Stimulated activated CD4-positive, alpha-beta T cell treated with anti-CD3 and anti-CD28 coated beads, Interleukin-1b, Interleukin-23, amount 100 ng/mL, for 24 hours (primary cell): ENCODE measurements at regions not wholly inside any gene's neighbourhood (a gene's known extent, or its start where the extent isn't known, plus 50 kb on each side); places are given as distances from the start of the nearest gene placed in this dataset.

Experiments used
- DNase-seq, 4 experiments: peaks; one replicate each; pipeline ENCODE4 v3.0.0-alpha.2; 2020; ENCODE audit warnings: low read depth in 4 of 4, low spot score in 1 of 4

DNA sequence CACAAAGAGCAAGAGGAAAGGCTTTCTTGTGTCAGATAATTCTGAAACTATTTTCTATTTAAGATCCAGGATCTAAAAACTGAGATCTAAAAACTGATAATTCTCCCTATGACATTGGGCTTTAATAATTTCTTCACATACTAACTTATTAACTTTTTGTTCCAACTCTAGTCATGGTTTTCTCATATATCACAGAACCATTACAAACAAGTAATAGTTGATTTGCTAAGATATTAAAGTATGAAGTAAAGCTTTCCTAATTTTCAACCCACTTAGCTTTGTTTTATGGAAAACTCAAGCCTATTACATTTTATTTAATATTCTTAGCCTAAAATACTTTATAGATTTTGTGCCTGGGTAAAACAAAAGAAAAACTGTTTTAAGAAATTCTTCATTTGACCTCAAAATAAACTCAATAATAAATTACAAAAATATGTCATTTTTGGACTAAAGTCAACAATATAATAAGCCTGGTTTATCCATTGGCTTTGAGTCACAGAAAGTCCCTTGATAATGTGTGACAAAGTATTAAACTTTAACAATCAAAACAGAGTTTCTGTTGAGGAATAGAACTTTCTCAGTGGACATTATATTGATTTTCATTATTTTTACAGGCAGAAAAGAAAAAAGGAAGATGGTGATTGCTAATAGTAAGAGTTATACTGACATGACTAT lies 1142.9 kb upstream of the SORCS1 start:
- DNase-seq = no peak

DNA sequence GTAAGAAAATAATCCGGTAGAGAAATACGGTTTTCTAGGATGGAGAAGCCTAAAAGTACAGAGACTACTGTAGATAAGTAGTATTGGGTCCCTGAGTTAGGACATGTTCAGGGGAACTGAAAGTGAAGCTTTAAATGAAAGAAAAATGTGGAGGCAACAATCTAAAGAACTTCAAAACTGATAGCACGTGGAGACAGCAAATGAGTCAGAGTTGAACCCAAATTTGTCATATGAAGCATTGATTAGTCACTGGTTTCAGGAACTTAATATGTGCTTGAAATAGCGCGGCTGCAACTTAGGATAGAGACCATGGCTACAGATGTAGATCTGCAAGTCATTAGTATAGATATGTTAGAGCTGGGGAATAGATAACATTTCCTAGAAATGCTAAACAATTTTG lies 1138.6 kb upstream of the SORCS1 start:
- DNase-seq = no peak

DNA sequence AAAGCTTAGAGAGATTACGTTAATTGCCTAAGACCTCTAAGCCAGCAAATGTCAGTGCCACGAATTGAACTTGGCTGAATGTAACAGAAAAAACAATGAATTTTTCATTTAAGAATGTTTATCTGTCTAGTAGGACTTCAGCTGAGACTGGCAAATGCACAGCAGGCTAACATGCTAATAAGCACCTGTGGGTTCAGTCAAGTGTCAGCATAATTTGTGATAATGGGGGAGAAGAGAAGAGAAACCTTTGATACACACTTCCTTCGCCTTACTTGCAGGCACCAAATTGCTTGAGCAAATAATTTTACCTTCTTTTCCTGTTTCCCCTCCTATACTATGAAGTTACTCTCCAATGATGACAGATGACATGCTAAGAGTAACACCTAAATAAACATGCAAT lies 1136.5 kb upstream of the SORCS1 start:
- DNase-seq = no peak

DNA sequence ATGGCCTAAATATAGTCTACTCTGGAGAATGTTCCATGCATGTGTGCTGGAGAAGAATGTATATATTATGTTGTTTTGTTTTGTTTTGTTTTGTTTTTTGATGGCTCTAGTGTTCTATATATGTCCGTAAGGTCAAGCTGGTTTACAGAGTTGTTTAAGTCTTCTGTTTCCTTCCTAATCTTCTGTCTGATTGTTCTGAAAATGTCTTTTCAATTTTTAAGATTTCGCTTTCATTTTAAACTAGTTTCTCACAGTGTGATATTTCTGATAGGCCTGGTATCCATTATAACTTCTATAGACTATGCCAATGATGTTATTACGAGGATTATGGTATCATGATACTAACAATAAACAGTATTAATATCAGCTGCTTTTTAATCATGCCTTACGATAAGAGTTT lies 1126.3 kb upstream of the SORCS1 start:
- DNase-seq = no peak

DNA sequence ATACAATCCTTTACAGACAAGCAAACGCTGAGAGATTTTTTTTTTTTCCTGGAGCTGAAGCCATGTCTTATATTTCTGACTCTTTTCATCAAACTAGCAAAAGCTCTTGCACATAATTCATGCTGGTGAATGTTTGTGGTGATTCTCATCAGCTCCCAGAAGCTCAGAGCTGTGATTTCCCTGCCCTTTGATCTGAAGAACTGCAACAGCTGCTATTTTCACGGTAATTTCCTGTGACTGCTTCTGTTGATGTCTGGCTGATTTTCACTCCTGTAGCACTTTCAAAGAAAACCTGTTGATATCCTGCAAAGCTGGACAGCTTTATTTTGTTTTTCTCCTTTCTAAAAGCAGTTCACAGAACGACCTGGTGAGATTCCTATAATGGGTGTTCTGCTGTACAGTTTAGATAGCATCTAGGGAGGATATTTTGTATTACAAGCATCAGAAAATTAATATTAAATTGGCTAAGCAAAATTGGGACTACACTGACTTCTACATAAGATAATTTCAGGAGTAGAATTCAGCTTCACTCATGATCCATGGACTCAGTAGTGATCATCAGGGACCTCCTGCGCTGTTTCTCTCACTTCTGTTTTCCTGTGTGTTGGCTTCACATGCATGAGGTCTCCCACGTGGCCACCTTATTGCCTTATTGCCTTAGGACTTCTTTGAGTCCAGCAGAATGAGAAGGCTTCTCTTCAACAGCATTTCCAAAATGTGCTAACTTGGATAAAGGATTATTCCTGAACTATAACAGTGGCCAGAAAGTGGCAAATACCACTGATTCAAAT lies 1111.6 kb upstream of the SORCS1 start:
- DNase-seq = no peak

DNA sequence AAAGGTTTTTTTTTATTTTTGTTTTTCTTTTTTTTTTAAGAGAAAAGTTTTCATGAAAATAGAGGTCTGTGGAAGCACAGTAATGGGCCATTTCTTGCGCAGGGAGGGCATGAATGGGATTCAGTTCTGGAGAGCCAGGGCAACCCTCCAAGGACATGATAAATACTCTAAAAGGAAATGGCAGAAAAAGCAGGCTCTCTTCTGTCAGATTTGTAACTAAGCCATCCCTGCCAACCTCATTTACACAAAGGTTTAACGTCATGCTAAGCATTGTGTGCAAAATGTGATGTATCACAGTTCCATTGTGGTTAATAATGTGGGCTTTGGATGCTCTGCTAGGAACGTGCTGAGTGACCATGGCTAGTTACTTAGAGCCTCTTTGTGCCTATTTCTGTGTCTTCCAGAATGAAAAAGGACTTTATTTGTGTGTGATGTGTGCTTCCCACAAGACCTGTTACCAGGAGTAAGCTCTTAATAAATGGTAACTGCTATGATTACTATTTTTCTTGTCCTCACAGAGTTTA lies 1095.9 kb upstream of the SORCS1 start:
- no peak for DNase-seq

DNA sequence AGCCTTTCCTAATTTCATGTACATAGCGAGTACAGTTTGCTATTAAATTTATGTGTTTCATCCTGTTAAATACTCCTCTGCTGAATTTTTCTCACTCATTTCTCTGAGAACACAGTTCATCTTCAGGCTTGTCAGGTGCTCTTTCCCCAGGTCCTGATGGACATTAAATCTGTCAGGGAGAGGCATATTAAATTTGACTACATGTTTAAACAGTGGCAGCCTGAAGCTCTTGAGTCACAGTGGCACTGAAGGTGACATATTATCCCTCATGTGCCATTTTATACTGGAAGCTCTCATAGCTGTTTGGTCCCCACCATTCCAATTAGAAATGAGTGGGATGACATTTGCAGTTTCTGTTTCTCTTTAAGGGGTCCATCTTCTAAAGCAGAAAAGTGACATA lies 1089.6 kb upstream of the SORCS1 start:
- DNase-seq = no peak

DNA sequence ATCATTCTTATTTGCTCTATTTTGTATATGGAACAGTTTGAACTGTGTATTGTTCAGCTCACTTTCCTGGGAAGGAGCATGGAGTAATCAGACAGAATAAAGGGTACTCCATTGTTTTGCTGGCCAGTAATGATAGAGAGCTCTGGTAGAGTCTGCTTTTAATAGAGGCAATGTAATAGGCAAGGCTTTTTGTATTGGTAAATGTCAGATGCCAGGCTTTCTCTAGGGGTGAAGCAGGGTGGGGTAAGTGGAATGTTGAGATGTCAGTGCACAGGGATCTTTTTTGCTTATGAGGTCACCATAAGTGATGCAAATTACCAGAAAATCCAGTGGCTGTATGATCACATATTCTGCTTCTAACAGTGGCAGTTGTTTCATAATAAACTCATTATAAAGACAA lies 1088.3 kb upstream of the SORCS1 start:
- DNase-seq = no peak

DNA sequence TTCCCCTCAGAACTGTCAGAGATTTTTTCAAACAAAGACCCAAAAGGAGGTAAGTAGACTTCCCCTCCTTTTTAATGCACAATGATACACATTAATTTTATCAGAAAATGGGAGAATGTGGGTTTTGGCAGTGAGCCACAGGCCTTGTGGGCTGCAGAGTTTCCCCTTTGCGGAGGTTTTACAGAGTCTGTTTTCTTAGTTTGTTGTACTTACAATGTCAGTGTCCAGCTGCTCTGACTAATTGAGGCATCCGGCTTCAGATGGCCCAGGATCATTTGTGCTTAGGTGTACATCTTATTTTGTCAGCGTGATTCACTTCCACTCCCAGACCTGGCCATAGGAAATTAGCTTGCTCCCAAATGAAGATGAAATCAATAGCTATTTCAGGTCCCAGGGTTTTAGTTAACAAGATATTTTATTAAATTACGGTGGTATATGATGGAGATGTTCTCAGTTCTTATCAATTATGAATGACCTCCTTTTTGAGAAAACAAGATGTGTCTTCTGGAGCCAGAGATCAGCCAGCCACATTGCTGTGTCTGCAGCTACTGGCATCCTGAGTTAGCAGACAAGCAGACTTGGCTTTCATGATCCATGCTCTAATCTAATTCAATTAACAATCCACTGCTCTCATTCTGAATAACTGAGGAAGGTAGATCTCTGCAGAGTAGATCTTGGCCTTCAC lies 1086.6 kb upstream of the SORCS1 start:
- no peak for DNase-seq

DNA sequence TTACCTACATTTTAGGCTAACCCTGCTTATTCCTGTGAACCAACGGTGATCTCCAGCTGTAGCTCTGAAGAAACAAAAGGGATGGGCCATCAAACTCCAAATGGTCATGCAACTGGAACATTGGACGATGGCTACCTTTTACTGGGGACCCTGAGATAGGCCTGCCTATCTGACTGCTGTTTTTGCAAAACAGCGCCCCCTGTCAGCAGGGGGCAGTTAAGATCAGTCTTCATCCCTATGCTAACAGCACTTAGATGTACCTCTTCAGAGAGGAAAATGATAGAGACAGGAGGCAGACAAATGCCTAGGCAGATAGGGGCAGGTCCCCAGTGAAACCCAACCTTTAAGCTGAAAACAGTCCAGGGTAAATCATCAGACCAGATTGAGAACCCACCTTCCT lies 1085.4 kb upstream of the SORCS1 start:
- DNase-seq = no peak

DNA sequence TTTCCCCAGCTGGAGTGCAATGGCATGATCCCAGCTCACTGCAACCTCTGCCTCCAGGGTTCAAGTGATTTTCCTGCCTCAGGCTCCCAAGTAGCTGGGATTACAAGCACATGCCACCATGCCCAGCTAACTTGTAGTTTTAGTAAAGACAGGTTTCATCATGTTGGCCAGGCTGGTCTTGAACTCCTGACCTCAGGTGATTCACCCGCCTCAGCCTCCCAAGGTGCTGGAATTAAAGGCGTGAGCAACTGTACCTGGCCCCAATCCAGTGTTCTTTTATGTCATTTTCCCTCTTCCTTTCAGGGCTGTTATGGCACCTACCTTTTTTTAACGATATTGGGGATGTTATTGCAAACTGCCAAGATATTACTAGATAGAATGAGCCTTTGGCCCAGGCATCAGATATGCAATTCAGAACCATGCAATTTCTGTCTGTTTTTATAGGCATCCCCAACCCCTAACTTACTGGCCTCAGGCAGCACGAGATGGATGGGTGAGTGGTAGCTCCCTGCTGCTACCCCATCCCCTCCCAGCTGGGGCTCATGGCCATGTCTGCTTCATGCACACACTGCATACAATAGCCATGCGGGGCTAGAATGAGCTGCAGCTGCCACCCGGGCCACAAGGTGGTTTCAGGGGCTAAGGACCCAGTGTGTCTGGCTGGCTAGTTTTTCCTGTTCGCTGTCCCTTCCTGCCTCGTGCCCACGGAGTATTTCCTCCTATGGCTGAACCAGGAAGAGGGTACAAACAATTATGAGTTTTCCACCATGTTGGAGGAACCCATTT lies 1080.1 kb upstream of the SORCS1 start:
- no peak for DNase-seq

DNA sequence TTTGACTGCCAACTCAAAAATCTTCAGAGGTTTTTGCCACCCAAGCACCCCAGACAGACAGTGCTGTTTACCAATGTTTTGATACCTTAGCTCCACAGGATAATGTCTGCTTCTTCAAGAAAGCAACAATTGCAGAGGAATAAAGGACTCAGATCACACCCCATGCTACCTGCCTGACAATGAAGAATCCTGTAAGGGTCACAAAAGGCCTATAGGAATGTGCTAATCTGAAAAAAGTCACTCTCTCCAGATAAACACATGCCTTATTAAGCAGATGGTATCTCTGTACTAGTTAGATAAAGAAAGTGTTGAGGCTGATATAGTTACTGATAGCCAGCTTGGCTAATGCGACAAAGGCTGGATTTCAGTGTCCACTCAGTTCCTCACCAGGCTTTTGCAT lies 1076.7 kb upstream of the SORCS1 start:
- DNase-seq = no peak

DNA sequence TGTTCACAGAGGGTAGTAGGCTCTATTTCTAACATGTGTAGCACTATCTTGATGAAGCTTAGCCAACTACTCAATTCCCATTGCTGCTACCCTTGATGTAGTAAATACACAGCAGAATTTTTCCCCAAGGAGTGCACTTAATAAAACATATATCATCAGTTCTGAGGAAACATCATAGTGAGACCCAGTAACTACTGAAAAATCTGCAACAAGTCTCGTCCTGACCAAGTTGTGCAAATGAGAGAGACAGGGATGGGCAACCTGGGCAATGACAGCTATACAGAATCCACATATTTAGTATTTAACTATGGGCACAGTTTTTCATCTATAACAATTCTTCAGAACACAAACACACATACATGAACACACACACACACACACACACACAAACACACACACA lies 1073.8 kb upstream of the SORCS1 start:
- DNase-seq = no peak

DNA sequence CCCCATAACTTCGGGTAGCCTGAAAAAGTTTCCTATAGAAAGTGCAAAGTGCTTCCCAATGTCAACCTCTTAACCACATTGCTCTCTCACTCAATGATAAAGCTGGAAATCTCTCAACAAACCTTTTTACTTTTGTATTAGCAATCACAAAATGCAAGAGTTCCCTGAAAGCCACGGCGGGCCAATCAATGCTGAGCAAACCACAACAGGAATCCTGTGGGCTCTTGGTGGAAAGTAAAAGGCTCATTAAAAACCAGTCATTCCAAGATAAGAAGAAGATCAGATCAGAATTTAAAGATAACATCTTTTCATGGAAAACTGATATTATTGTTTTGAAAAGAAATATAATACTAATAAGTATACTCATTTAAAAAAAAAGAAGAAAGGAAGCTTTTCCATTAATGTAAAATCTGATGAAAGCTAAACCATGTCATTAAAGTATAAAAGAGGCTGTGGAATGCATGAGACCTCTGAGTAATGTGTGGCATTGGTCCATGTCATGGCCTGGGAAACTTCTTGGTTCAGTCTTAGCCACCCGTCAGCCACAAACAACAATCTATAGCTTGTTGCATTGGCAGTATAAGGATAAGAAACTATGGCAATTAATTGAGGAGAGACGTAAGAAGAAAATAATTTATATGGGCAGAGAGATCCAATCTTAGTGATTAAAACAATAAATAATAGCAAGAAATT lies 1066.1 kb upstream of the SORCS1 start:
- no peak for DNase-seq

DNA sequence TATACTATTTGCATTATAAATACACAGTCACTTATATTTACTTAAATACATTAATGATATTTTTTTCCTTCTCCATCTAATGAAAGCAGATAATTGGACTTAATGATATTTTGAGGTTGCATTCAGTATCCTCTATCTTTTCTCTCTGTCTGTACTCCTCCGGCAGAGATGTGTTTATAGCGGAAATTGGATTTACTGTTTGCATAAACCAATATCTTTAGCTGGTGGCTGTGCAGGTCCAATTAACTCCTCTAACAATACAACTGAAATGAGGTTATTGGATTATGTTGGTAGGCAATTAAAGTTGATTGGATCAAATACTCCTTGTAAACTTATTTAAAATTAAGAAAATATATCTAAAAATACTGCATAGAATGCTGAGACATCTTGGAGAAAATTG lies 1044.2 kb upstream of the SORCS1 start:
- DNase-seq = no peak

DNA sequence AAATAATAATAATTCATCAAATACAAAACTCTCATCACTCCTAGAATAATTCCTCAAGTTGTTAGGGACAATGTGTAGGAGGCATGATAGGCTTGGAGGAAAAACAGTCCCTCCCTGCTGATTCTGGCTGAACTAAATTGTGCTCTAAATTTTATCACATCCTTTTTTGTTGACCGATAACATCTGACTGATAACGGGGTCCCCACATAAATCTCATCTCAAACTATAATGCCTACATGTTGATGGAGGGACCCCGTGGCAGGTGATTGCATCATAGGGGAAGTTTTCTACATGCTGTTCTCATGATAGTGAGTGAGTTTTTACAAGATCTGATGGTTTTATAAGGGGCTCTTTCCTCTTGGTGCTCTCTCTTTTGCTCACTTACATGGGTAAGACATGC lies 1043.5 kb upstream of the SORCS1 start:
- no peak for DNase-seq

DNA sequence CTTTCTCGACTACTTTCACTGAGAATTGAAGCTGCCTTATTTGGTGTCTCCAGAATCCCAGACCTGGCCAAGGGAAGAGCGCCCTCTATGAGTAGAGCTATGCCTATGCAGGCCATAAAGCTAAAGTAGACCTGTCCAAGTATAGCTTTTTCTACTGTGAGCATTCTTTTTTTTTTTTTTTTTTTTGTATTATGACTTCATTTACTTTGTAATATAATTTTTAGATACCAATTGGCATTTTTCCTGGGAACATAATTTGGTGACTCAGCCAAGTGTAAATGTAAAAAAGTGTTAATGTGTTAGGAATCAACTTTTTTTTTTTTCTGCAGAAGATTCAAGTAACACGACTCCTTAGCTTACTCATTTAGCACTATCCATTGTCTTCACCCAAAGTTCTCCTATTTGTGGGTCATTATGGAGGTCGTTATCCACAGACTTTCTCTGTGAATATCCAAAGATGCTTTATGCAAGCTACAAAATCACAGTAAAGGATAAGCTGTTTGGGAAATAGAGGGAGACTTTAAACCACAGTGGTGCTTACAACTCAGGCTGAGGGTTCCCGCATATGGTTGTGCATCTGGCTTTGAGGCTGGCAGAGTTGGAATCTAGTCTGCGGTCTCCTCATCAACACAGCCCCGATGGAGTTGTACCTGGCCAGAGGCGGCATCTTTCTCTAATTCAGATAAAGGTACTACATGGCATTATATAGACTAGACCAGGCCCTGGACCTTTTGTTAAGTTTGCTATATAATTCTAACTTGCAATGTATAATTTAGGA lies 1040.2 kb upstream of the SORCS1 start:
- no peak for DNase-seq

DNA sequence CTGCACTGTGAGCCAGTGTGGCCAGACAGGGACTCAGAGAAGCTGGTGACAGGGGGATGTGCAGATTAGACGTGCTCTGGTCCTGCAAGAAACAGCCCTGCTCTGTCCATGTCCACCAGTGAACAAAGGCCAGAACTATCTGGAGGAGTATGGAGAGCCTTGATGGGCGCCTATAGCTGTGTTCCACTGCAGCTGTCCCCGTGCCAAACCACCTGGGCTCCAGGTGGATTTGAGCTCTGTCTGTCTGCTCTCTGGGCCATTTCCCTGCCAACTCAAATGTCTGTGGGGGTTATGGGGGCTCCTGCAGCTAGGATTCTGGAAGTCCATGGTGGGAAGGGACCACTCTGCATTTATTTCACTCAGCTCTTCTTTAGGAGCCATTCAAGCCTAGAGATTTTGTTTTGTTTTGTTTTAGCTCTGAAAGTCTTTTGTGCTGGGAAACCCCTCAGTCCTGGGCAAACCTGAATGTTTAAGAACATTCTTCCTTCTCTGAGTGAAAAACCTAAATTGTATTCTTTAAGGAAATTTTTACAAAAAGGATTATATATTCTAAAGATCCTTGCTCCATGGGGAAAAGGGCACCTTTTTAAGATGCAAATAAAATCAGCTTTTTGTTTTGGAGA lies 1039.5 kb upstream of the SORCS1 start:
- DNase-seq = no peak

DNA sequence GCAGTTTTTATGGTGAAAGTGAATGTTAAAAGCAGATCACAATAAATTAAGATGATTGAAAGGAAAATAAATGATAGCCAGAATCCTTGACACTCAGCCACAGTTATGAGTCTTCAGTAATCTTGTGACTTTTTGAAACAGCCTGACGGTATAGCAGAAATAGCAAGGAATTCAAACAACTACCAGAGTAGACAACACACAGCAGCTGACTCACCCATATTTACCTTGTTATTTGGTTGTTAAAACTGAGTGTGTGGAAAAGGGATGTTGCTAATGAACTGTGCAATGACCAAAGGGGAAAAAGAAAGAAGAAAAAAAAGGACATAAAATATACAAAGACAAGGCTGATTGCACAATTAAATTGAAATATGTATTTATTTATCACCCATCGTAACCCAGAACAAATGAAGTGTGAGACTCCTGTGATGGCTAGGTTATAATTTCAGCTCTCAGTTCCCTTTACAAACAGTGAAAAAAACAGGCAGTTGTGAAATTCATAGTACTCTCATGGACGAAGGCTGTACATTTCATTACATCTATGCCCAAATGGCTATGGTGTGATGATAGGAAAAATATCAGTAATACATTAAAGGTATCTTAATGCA lies 1023.0 kb upstream of the SORCS1 start:
- DNase-seq = no peak
